Mucosa of rectum (tissue), 2 donors: ENCODE measurements at regions not wholly inside any gene's neighbourhood (a gene's known extent, or its start where the extent isn't known, plus 50 kb on each side); places are given as distances from the start of the nearest gene placed in this dataset.

ENCODE experiments used
- H3K27ac ChIP-seq, 2 donors: one replicate each; pipeline ENCODE4 v1.7.0; 2013; ENCODE audit warnings: inconsistent platforms in 2 of 2, low read depth in 2 of 2, low read length in 2 of 2
- H3K27me3 ChIP-seq, 2 donors: one replicate each; pipeline ENCODE4 v1.7.0; 2013; ENCODE audit warnings: low read length in 2 of 2; ENCODE audit not compliant: control insufficient read depth in 2 of 2, insufficient read depth in 2 of 2
- H3K36me3 ChIP-seq, 2 donors: one replicate each; pipeline ENCODE4 v1.7.0; 2013; ENCODE audit warnings: low read length in 2 of 2; ENCODE audit not compliant: control insufficient read depth in 2 of 2, insufficient read depth in 2 of 2
- H3K4me1 ChIP-seq, 2 donors: one replicate each; pipeline ENCODE4 v1.7.0; 2013; ENCODE audit warnings: low read length in 2 of 2, mild to moderate bottlenecking in 1 of 2; ENCODE audit not compliant: control insufficient read depth in 2 of 2, insufficient read depth in 2 of 2
- H3K4me3 ChIP-seq, 2 donors: one replicate each; pipeline ENCODE4 v1.7.0; 2013; ENCODE audit warnings: low read length in 2 of 2
- H3K9ac ChIP-seq, 2 donors: one replicate each; pipeline ENCODE4 v1.7.0; 2013; ENCODE audit warnings: low read length in 2 of 2, low read depth in 1 of 2, mild to moderate bottlenecking in 1 of 2
- H3K9me3 ChIP-seq, 2 donors: one replicate each; pipeline ENCODE4 v1.7.0; 2013; ENCODE audit warnings: low read length in 2 of 2; ENCODE audit not compliant: control insufficient read depth in 2 of 2
- donor health status: healthy.
- donor health status: Normal muscosa, but diverticular disease.

DNA sequence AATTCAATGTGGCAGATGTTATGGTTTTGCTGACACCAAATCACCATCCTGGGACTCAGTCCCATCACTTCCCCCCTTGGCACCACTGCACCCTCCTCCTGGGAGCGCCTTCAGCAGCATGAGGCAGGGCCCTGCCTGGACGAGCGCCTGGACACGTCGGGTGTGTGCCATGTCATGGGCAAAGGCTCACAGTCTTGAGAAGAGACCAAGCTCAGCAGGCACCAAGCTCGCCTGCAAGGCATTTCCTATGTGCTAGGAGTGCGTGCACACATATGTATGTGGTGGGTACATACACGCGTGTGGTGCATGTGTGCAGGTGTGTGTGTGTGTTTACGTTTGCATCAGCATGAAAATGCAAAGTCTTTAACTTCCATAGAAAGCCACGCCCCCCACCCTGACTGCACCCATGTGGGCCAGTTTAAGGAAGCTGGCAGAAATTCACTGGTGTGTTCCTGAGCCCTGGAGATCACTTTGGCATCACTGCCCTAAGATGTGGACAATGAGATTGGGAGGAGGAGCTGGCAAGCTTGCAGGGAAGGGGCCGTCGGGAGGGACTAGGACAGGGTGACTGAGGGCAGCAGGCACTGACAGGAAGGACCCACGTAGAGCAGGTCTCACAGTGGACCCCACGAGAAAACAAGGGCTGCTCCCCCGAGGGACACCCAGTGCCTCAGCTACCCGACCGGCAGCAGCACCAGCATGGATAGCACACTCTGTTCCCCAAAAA lies 169.9 kb upstream of the PPP2R2D start:
- no peak overlapping the region for H3K27ac ChIP-seq
- no peak overlapping the region for H3K9ac ChIP-seq
- no peaks in the 10 kb centered on the region for H3K4me1 ChIP-seq
- H3K9me3 ChIP-seq = peaks cover 0 to 3% of the 10 kb centered on the region in 2 donors
- H3K27me3 ChIP-seq = no peaks in the 10 kb centered on the region
- no peak overlapping the region for H3K4me3 ChIP-seq
- H3K36me3 ChIP-seq = no peaks in the 10 kb centered on the region

DNA sequence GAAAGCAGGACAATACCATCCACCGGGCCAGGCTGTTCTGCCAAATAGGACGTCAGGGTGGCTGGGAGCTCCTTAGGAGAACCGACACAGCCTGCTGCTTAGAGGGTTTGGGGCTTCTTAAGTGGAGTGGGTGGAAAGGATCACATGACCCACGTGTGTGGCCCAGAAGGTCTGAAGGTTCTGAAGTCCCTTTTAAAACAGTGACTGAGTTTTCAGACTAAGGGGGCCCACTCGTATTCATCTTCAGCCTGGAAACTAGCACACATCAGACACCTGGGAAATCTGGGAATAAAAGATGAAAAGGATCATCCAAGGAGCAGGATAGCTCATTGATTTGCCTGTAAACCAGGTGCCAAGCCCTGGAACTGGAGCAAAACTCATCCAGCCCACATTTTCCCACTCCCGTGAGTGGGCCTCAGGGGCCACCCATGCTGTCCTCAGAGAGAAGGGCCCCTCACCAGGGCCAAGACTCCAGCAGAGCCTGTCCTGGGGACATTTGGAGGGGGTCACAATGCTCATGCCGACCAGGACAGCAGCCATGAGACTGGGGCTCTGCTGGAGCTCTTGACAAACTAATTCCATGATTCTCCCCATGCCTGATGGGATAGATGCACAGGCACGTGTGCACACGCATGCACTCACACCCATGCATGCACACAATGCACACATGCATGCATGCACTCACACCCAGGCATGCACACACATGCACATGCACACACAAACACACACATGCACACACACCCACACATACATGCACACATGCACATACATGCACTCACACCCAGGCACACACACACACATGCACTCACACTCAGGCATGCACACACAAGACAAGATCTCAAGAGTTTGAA lies 168.8 kb upstream of the PPP2R2D start:
- no peaks in the 10 kb centered on the region for H3K27me3 ChIP-seq
- no peaks in the 10 kb centered on the region for H3K36me3 ChIP-seq
- H3K4me3 ChIP-seq = no peak overlapping the region
- H3K9ac ChIP-seq = no peak overlapping the region
- no peaks in the 10 kb centered on the region for H3K4me1 ChIP-seq
- H3K9me3 ChIP-seq = peaks cover 0 to 3% of the 10 kb centered on the region in 2 donors
- H3K27ac ChIP-seq = no peak overlapping the region

DNA sequence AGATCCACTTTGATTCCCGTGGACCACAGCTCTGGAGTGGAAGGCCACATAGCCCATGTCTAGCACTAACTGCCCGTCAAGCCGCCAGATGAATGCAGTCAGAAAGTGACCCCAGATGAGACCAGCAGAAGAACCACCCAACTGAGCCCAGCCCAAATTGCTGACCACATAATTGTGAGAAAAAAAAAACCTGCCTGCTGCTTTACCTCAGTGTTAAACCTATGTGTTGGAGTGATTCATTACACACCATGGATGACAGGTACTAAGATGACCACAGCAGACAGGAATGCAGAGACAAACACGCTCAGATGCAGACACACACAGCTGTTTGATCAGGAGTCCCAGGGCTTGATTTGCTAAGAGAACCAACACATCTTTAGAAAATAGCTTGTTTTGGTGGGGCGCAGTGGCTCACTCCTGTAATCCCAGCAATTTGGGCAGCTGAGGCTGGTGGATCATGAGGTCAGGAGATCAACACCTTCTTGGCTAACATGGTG lies 168.1 kb upstream of the PPP2R2D start:
- Histone ChIP-seq H3K27me3 (no peaks in the 10 kb centered on the region), H3K4me1 (no peaks in the 10 kb centered on the region), H3K36me3 (no peaks in the 10 kb centered on the region), H3K4me3 (no peak overlapping the region), H3K9me3 (peaks cover 0 to 3% of the 10 kb centered on the region in 2 donors), H3K9ac (no peak overlapping the region), H3K27ac (no peak overlapping the region)

- H3K4me3 ChIP-seq = no peak overlapping the region
- H3K27me3 ChIP-seq = no peaks in the 10 kb centered on the region
- H3K9ac ChIP-seq = no peak overlapping the region
- H3K27ac ChIP-seq = no peak overlapping the region
- no peaks in the 10 kb centered on the region for H3K36me3 ChIP-seq
- H3K4me1 ChIP-seq = no peaks in the 10 kb centered on the region
- peaks cover 0 to 3% of the 10 kb centered on the region in 2 donors for H3K9me3 ChIP-seq
These were observed 167.2 kb upstream of the PPP2R2D start for GRCh38 chr10:131733596-131733995.

DNA sequence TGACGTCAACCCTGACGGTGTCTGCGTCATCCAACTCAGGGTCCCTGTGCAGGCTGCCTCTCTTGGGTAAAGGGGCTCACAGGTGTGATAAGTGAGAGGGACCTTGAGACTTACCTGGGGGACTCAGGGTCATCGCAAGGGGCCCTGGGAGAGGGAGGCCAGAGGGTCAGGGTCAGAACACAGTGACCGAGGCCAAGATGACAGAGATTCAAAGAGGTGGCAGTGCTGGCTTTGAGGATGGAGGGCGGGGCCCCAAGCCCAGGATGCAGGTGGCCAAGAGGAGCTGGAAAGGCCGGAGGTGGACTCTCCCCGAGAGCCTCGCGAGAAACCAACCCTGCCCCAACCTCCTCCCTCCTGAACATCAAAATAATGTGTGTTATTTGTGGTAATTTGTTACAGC lies 165.2 kb upstream of the PPP2R2D start:
- H3K9ac ChIP-seq = no peak overlapping the region
- H3K27ac ChIP-seq = no peak overlapping the region
- H3K36me3 ChIP-seq = no peaks in the 10 kb centered on the region
- H3K4me3 ChIP-seq = no peak overlapping the region
- no peaks in the 10 kb centered on the region for H3K4me1 ChIP-seq
- H3K9me3 ChIP-seq = peaks cover 0 to 6% of the 10 kb centered on the region in 2 donors
- no peaks in the 10 kb centered on the region for H3K27me3 ChIP-seq

DNA sequence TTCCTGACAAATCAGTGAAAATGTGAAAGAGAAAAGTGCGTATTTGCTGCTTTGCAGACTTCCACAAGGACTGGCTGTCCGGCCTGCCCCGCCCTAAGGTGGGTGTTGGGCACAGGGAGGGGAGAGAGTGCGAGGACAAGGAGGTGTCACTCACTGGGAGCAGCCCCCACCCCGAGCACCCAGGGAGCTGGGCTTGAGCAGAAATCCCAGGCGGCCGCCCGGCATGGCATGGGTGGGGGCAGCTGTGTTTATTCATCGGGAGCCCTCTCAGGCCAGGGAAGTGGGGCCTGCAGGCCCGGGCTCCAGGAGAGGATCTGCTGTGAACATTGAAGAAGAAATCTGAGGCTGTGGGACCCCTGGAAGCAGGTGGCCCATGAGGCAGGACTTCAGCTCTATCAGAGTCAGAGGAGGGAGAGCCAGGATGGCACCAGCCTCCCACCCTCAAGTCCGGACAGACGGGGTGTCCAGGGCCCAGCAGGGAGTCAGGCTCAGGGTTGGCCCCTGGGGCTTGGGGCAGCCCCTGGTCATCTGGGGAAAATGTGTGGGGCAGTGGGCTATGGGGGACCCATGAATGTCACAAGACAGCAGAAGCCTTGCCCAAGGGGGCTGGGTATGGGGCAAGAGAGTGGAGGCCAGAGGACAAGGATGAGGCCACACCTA lies 164.4 kb upstream of the PPP2R2D start:
- no peak overlapping the region for H3K9ac ChIP-seq
- H3K9me3 ChIP-seq = peaks cover 0 to 6% of the 10 kb centered on the region in 2 donors
- no peaks in the 10 kb centered on the region for H3K4me1 ChIP-seq
- no peaks in the 10 kb centered on the region for H3K36me3 ChIP-seq
- no peaks in the 10 kb centered on the region for H3K27me3 ChIP-seq
- no peak overlapping the region for H3K27ac ChIP-seq
- no peak overlapping the region for H3K4me3 ChIP-seq

GRCh38 chr10:131737543-131738395 lies 163.0 kb upstream of the PPP2R2D start:
- Histone ChIP-seq H3K9me3 (peaks cover 0 to 3% of the 10 kb centered on the region in 2 donors), H3K9ac (no peak overlapping the region), H3K4me3 (no peak overlapping the region), H3K27me3 (no peaks in the 10 kb centered on the region), H3K36me3 (no peaks in the 10 kb centered on the region), H3K27ac (no peak overlapping the region), H3K4me1 (no peaks in the 10 kb centered on the region)

GRCh38 chr10:131738396-131738735 lies 162.4 kb upstream of the PPP2R2D start:
- Histone ChIP-seq H3K27me3 (no peaks in the 10 kb centered on the region), H3K4me1 (no peaks in the 10 kb centered on the region), H3K9me3 (peaks cover 0 to 3% of the 10 kb centered on the region in 2 donors), H3K4me3 (no peak overlapping the region), H3K27ac (no peak overlapping the region), H3K36me3 (no peaks in the 10 kb centered on the region), H3K9ac (no peak overlapping the region)

DNA sequence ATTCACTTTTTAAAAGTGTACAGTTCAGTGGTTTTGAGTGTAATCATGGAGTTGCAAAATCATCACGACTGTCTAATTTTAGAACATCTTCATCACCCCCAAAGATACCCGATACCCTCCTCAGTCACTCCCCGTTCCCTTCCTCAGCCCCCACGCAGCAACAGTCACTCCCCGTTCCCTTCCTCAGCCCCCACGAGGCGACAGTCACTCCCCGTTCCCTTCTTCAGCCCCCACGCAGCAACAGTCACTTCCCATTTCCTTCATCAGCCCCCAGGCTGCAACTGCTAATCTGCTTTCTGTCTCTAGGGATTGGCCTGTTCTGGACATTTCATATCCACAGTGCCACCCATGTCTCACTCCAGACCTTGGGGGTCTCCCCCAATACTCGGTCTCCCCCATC lies 161.6 kb upstream of the PPP2R2D start:
- H3K4me3 ChIP-seq = no peak overlapping the region
- no peaks in the 10 kb centered on the region for H3K36me3 ChIP-seq
- peaks cover 0 to 3% of the 10 kb centered on the region in 2 donors for H3K9me3 ChIP-seq
- H3K27me3 ChIP-seq = no peaks in the 10 kb centered on the region
- H3K4me1 ChIP-seq = no peaks in the 10 kb centered on the region
- H3K27ac ChIP-seq = no peak overlapping the region
- H3K9ac ChIP-seq = no peak overlapping the region
